ENCODE measurements at regions not wholly inside any gene's neighbourhood (a gene's known extent, or its start where the extent isn't known, plus 50 kb on each side); places are given as distances from the start of the nearest gene placed in this dataset.

GRCh38 chr9:28999057-28999456 lies 1425.8 kb upstream of the C9orf72 start:
- TF ChIP-seq CTCF (IDR thresholded peaks at IDR 0.05) (no peak), POLR2A (IDR thresholded peaks at IDR 0.05) (no peak), POLR2AphosphoS5 (IDR thresholded peaks at IDR 0.05) (no peak)

Measured in prostate gland (tissue), 2 donors.